ENCODE measurements at regions not wholly inside any gene's neighbourhood (a gene's known extent, or its start where the extent isn't known, plus 50 kb on each side); places are given as distances from the start of the nearest gene placed in this dataset.

DNA sequence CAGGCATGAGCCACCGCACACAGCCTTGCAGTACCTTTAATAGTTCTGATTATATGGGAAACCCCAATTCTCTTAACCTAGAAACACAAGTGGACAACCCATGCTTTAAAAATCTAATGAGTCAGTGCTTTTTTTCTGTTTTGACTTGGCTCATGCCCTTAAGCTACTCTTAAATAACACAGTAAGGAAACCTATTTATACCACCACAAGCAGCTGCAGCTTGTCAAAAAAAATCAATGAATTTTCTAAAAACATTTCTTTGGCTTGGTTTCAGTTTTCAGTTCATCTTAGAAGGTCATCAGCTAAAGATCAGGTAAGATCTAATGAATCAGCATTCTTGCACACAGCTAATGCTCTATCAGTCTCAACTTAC, 124.1 kb upstream of the DST start:
- TF ChIP-seq, protein P1, sequence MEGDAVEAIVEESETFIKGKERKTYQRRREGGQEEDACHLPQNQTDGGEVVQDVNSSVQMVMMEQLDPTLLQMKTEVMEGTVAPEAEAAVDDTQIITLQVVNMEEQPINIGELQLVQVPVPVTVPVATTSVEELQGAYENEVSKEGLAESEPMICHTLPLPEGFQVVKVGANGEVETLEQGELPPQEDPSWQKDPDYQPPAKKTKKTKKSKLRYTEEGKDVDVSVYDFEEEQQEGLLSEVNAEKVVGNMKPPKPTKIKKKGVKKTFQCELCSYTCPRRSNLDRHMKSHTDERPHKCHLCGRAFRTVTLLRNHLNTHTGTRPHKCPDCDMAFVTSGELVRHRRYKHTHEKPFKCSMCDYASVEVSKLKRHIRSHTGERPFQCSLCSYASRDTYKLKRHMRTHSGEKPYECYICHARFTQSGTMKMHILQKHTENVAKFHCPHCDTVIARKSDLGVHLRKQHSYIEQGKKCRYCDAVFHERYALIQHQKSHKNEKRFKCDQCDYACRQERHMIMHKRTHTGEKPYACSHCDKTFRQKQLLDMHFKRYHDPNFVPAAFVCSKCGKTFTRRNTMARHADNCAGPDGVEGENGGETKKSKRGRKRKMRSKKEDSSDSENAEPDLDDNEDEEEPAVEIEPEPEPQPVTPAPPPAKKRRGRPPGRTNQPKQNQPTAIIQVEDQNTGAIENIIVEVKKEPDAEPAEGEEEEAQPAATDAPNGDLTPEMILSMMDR (IDR thresholded peaks at IDR 0.05): no peak
- TF ChIP-seq POLR2A (IDR thresholded peaks at IDR 0.05; ENCODE audit: low read depth) (no peak), POLR2AphosphoS5 (IDR thresholded peaks at IDR 0.05) (no peak), EP300 (IDR thresholded peaks at IDR 0.05) (no peak)
